GM12875 (cell line): ENCODE measurements at regions not wholly inside any gene's neighbourhood (a gene's known extent, or its start where the extent isn't known, plus 50 kb on each side); places are given as distances from the start of the nearest gene placed in this dataset.

Source experiments
- H3K4me3 ChIP-seq: one replicate; pipeline ENCODE4 v1.5.1; 2011; ENCODE audit warnings: low read depth, low read length, control low read depth
- CTCF ChIP-seq: IDR thresholded peaks from 2 replicates; pipeline ENCODE4 v1.5.1; 2011; ENCODE audit warnings: low read depth, mild to moderate bottlenecking, control low read depth, inconsistent platforms, low read length, moderate library complexity, borderline replicate concordance; ENCODE audit not compliant: insufficient read depth

GRCh38 chr3:45329761-45330305, 58.5 kb upstream of the LARS2 start:
- H3K4me3 ChIP-seq = no peak overlapping the region

GRCh38 chr3:45330510-45331295, 57.7 kb upstream of the LARS2 start:
- no peak for TF ChIP-seq CTCF
- no peak overlapping the region for H3K4me3 ChIP-seq

More at GRCh38 chr3:45329761-45330305, 58.5 kb upstream of the LARS2 start:
- TF ChIP-seq CTCF = no peak

DNA sequence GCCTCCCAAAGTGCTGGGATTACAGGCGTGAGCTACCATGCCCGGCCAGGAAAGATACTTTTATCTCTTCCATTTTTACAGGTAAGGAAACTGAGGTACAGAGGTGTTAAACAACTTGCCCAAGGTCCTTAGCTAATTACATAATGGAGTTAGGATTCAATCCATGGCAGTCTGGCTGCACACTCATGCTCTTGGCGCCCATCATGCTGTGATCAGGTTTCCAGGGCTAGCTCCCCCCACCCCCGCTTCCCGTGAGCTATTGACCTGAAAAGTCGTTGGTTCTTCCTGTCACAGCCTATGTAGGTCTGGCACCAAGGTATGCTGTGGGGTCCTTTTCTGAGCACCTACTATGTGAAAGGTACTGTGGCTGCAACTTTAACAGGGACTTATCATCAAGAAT, 55.9 kb upstream of the LARS2 start:
- TF ChIP-seq CTCF = no peak
- no peak overlapping the region for H3K4me3 ChIP-seq

GRCh38 chr3:45332901-45333407, 55.4 kb upstream of the LARS2 start:
- no peak for TF ChIP-seq CTCF
- no peak overlapping the region for H3K4me3 ChIP-seq

DNA sequence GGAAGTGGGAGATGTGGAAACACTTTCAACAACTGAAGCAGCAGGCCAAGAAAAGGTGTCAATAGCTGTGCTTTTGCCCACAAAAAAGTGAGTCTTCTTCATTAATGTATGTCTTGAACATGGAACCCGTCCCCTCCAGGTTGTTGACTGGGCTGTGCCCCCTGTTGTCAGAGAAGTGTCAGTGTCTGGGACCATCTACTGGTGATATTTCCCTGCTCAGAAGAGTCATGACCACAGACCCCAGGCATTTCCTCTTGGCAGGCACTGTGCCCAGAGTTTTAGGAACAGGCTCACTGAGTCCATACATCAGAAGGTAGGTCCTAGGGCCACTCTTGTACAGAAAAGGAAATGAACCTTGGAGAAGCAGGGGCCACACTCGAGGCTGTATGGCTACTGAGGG, 54.8 kb upstream of the LARS2 start:
- H3K4me3 ChIP-seq = no peak overlapping the region
- 0 out of 2 replicates have a peak, but pooled peaks have one; percentile 10 for TF ChIP-seq CTCF

DNA sequence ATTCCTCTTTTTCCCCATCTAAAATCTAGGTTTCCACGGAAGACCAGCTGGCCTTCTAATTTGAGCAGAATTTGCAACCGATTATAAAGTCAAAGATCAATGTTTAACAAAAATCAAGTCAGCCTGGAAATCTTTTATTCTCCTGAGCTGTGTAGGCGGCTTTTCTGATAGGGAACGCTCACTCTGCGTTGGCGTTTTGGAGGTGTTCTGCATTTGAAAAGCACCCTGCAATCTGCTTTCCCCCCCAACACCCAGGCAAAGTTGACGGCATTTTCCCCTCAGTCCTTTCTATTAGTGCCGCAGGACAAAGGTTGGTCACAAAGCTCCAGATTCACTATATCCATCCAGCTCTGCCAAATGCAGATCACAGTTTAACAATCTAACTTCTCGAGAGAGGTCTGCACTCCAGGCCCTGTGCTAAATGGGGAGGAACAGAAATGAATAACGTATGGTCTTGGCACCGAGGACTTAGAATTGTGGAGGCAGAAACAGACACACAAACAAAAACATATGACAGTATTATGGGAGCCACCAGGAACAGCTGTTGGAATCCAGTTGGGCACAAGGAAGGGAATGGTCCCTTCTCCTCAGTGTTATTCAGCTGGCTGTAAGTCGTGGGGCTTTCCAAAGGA, 50.4 kb upstream of the LARS2 start:
- H3K4me3 ChIP-seq = no peak overlapping the region
- TF ChIP-seq CTCF = no peak
